ENCODE measurements at regions not wholly inside any gene's neighbourhood (a gene's known extent, or its start where the extent isn't known, plus 50 kb on each side); places are given as distances from the start of the nearest gene placed in this dataset.
"Not testable (repeated sequence)": the region's sequence is repeated elsewhere in the genome, so short reads cannot be mapped to it uniquely, and the experiment has no call there.

GRCh38 chr2:201542291-201542690 is 90.8 kb downstream of the STRADB start (continued):
- TF ChIP-seq ATF2 (IDR thresholded peaks at IDR 0.05; ENCODE audit: low read length) (no peak), CBX5 (IDR thresholded peaks at IDR 0.05; ENCODE audit: low read depth, low read length) (no peak), POLR2A (IDR thresholded peaks at IDR 0.05; ENCODE audit: control extremely low read depth in 1 of 2, low read depth in 2 of 2, low read length in 2 of 2) (no peak), BCL11A (IDR thresholded peaks at IDR 0.05; ENCODE audit: low read depth in 2 of 2, low read length in 2 of 2) (no peak)

- H3K36me3 ChIP-seq (ENCODE audit: control insufficient read depth in 2 of 4, insufficient read depth in 4 of 4, low read length in 3 of 4); H2BK5ac ChIP-seq (ENCODE audit: low read depth, low read length); H2AK5ac ChIP-seq (ENCODE audit: low read depth, low read length); H3K4ac ChIP-seq (replicated peaks; ENCODE audit: insufficient read length, low read depth, low read length); DNase-seq (ENCODE audit: low read depth in 1 of 2, low spot score in 2 of 2); H3K9me3 ChIP-seq (ENCODE audit: insufficient read depth in 2 of 2, low read depth in 1 of 2, low read length in 1 of 2); H4K91ac ChIP-seq (replicated peaks; ENCODE audit: insufficient read length, low read length); H3K4me2 ChIP-seq (ENCODE audit: insufficient read depth in 1 of 2, low read depth in 2 of 2, low read length in 2 of 2); H3K9ac ChIP-seq (replicated peaks in 1 of 4; ENCODE audit: extremely low read depth in 1 of 4, low read depth in 3 of 4, low read length in 3 of 4); H3K23ac ChIP-seq (ENCODE audit: insufficient read length); H4K8ac ChIP-seq (ENCODE audit: extremely low read depth, insufficient read depth, low read length); H3K27me3 ChIP-seq (replicated peaks in 1 of 4; ENCODE audit: control insufficient read depth in 3 of 4, extremely low read depth in 1 of 4, insufficient read depth in 3 of 4, low read length in 3 of 4); FAIRE-seq; H2BK120ac ChIP-seq (replicated peaks; ENCODE audit: low read depth, low read length); H3K23me2 ChIP-seq (ENCODE audit: low read depth, low read length); H3K79me2 ChIP-seq (ENCODE audit: control insufficient read depth in 1 of 2, insufficient read depth in 2 of 2, low read length in 2 of 2); H3K56ac ChIP-seq (replicated peaks; ENCODE audit: insufficient read length, low read depth, low read length); H2AFZ ChIP-seq (ENCODE audit: low read length); H4K5ac ChIP-seq (ENCODE audit: insufficient read length, low read depth, low read length); CTCF ChIA-PET (ENCODE audit: partially characterized antibody); H3K18ac ChIP-seq (ENCODE audit: extremely low read depth, low read length); H2BK20ac ChIP-seq (ENCODE audit: low read length); H3K4me3 ChIP-seq (ENCODE audit: extremely low read depth in 1 of 4, insufficient read depth in 2 of 4, low read depth in 3 of 4, low read length in 4 of 4); H3K27ac ChIP-seq (ENCODE audit: low read depth, low read length); H3K79me1 ChIP-seq (ENCODE audit: low read depth, low read length); POLR2A ChIA-PET (ENCODE audit: partially characterized antibody); H4K20me1 ChIP-seq (replicated peaks in 1 of 2; ENCODE audit: control insufficient read depth in 1 of 2, insufficient read depth in 2 of 2, low read length in 2 of 2); H3K4me1 ChIP-seq (replicated peaks in 1 of 4; ENCODE audit: control insufficient read depth in 3 of 4, insufficient read depth in 4 of 4, low read length in 3 of 4); H2BK15ac ChIP-seq (ENCODE audit: low read length); H3K14ac ChIP-seq (ENCODE audit: insufficient read length); H2BK12ac ChIP-seq (ENCODE audit: low read depth, low read length): not testable (repeated sequence)
- 67% methylated on average over 3 of the region's 3 CpGs; no CpG with 5 or more reads in 1 of the 2 experiments for WGBS, 2 experiments (ENCODE audit: extremely low coverage in 1 of 2, insufficient coverage in 1 of 2, insufficient read length in 1 of 2, insufficient replicate concordance in 2 of 2, low coverage in 1 of 2, low lambda C conversion rate in 2 of 2, missing lambda C conversion rate in 1 of 2)
These were observed 87.7 kb downstream of the STRADB start for GRCh38 chr2:201539271-201539670.
